HT1080 (cell line): ENCODE measurements at regions not wholly inside any gene's neighbourhood (a gene's known extent, or its start where the extent isn't known, plus 50 kb on each side); places are given as distances from the start of the nearest gene placed in this dataset.

Experiments
- DNase-seq: peaks from one replicate; pipeline ENCODE4 v3.0.0-alpha.2; 2015; ENCODE audit warnings: low read depth

GRCh38 chr20:2236256-2236655, 59.5 kb upstream of the TGM3 start:
- no peak for DNase-seq

- peak; percentile 95 for DNase-seq
These were observed 58.7 kb upstream of the TGM3 start for GRCh38 chr20:2237059-2237458.

- no peak for DNase-seq
These were observed 57.2 kb upstream of the TGM3 start for GRCh38 chr20:2238601-2239000.

GRCh38 chr20:2240835-2241234, 55.0 kb upstream of the TGM3 start:
- DNase-seq: no peak

GRCh38 chr20:2242678-2243077, 53.1 kb upstream of the TGM3 start:
- no peak for DNase-seq

GRCh38 chr20:2244523-2244922, 51.3 kb upstream of the TGM3 start:
- no peak for DNase-seq

GRCh38 chr20:2244993-2245392, 50.8 kb upstream of the TGM3 start:
- DNase-seq: no peak

- DNase-seq: no peak
These were observed 50.2 kb upstream of the TGM3 start for GRCh38 chr20:2245637-2246036.
